ENCODE measurements at regions not wholly inside any gene's neighbourhood (a gene's known extent, or its start where the extent isn't known, plus 50 kb on each side); places are given as distances from the start of the nearest gene placed in this dataset.
A peak's percentile ranks its signal among the peaks of the same experiment; 100 is the strongest.

DNA sequence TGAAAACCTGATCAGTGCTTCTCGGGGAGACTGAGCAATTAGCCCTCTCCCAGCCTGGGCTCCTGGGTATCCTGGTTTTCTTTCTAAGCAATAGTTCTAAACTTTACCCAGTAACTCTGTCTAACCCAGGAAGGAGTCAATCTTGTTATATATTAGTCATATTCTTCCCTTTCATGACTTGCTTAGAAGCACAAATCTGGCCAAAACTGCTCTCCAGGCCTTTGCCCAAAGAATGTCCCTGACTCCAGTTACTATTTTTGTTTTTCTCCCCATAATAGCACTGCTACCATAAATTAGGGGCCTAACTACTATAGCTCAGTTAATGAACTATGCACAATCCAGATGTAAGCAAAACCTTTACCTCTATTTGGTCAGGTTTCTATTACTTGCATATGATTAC is 355.8 kb upstream of the HTR2A start:
- in situ Hi-C loops (cut with MboI; ENCODE audit: low sequenced_read_pairs): no loop called here
- ChIA-PET POLR2A (ENCODE audit: unreplicated experiment) (no interaction called here), CTCF (no interaction called here)
- no peak overlapping the region for H3K4ac ChIP-seq (ENCODE audit: low read depth, low read length)
- H3K9me3 ChIP-seq (ENCODE audit: control insufficient read depth, insufficient read depth, low read length): no peaks in the 10 kb centered on the region
- H2AK9ac ChIP-seq (replicated peaks; ENCODE audit: low read depth, low read length, poor library complexity): no peak overlapping the region
- no peak overlapping the region for H3K18ac ChIP-seq (ENCODE audit: low read depth, low read length)
- no peak overlapping the region for H4K91ac ChIP-seq (ENCODE audit: insufficient read depth, low read depth, low read length)
- H2BK5ac ChIP-seq (ENCODE audit: low read depth, low read length, poor library complexity, severe bottlenecking): no peak overlapping the region
- no peak overlapping the region for H3K56ac ChIP-seq (ENCODE audit: extremely low read depth, insufficient read depth, low read length)
- no CpG with 5 or more reads among the region's 1 CpG for WGBS, 2 experiments (ENCODE audit: extremely low coverage in 2 of 2, insufficient read length in 1 of 2)
- H3K4me2 ChIP-seq (ENCODE audit: low read depth, low read length): no peak overlapping the region
- no peak overlapping the region for H4K8ac ChIP-seq (ENCODE audit: low read depth in 2 of 2, low read length in 2 of 2)
- H3K9ac ChIP-seq (ENCODE audit: low read depth, low read length): no peak overlapping the region
- no peak for TF ChIP-seq NFE2L2 (IDR thresholded peaks at IDR 0.05; ENCODE audit: low read depth, low read length)
- TF ChIP-seq CEBPB (IDR thresholded peaks at IDR 0.05; ENCODE audit: low read depth, low read length): no peak
- TF ChIP-seq SMC3 (IDR thresholded peaks at IDR 0.05; ENCODE audit: low read depth, low read length): no peak
- no peak for TF ChIP-seq USF2 (IDR thresholded peaks at IDR 0.05; ENCODE audit: low read depth, low read length)
- TF ChIP-seq CHD1 (IDR thresholded peaks at IDR 0.05; ENCODE audit: low read depth, low read length): no peak
- TF ChIP-seq MAZ (IDR thresholded peaks at IDR 0.05; ENCODE audit: borderline replicate concordance, low read depth, low read length): no peak
- TF ChIP-seq RAD21 (IDR thresholded peaks at IDR 0.05; ENCODE audit: low read length): no peak
- no peak for TF ChIP-seq RFX5 (IDR thresholded peaks at IDR 0.05; ENCODE audit: low read depth, low read length)
- TF ChIP-seq CTCF (conservative IDR thresholded peaks at IDR 0.05; ENCODE audit: low read depth, low read length): no peak
- no peak for TF ChIP-seq MAFK (IDR thresholded peaks at IDR 0.05; ENCODE audit: low read depth, low read length)
- no peak for TF ChIP-seq FOS (IDR thresholded peaks at IDR 0.05; ENCODE audit: low read depth, low read length)
- no peak for TF ChIP-seq BHLHE40 (IDR thresholded peaks at IDR 0.05; ENCODE audit: low read depth, low read length)
- TF ChIP-seq, protein P1, sequence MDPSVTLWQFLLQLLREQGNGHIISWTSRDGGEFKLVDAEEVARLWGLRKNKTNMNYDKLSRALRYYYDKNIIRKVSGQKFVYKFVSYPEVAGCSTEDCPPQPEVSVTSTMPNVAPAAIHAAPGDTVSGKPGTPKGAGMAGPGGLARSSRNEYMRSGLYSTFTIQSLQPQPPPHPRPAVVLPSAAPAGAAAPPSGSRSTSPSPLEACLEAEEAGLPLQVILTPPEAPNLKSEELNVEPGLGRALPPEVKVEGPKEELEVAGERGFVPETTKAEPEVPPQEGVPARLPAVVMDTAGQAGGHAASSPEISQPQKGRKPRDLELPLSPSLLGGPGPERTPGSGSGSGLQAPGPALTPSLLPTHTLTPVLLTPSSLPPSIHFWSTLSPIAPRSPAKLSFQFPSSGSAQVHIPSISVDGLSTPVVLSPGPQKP (IDR thresholded peaks at IDR 0.05; ENCODE audit: borderline replicate concordance, low read depth, low read length): no peak
- no peak for TF ChIP-seq MXI1 (IDR thresholded peaks at IDR 0.05; ENCODE audit: borderline replicate concordance, low read depth, low read length)
- no peak for TF ChIP-seq RCOR1 (IDR thresholded peaks at IDR 0.05; ENCODE audit: insufficient replicate concordance, low read length)
- no TSS peak for BruUV-seq (replicated peaks)
- no peak overlapping the region for H2AK5ac ChIP-seq (ENCODE audit: low read depth, low read length)
- no peak overlapping the region for H3K14ac ChIP-seq (replicated peaks; ENCODE audit: low read depth, low read length)
- peaks cover 2% of the 10 kb centered on the region; the same call in 1 of the 2 replicates for H3K9me1 ChIP-seq (ENCODE audit: insufficient read depth, low read length)
- H3K27ac ChIP-seq (ENCODE audit: insufficient read depth, low read length): no peak overlapping the region
- H3K27me3 ChIP-seq (ENCODE audit: control insufficient read depth, insufficient read depth, low read length): no peaks in the 10 kb centered on the region
- intact Hi-C loops (cut with micrococcal nuclease): no loop called here
- no peak overlapping the region for H2BK120ac ChIP-seq (ENCODE audit: low read depth, low read length)
- ATAC-seq (ENCODE audit: low read depth): no peak
- H4K20me1 ChIP-seq (ENCODE audit: insufficient read depth, low read length): no peaks in the 10 kb centered on the region
- no peak overlapping the region for H2AFZ ChIP-seq (replicated peaks; ENCODE audit: low read length, poor library complexity)
- H2BK15ac ChIP-seq (ENCODE audit: low read depth, low read length): no peak overlapping the region
- no peak overlapping the region for H3K4me3 ChIP-seq (ENCODE audit: insufficient read depth, low read depth, low read length)
- no peaks in the 10 kb centered on the region for H3K79me1 ChIP-seq (ENCODE audit: low read depth in 1 of 2, low read length in 2 of 2)
- H3K36me3 ChIP-seq (ENCODE audit: control insufficient read depth, insufficient read depth, low read length): no peaks in the 10 kb centered on the region
- dilution Hi-C loops (cut with HindIII; ENCODE audit: low sequenced_read_pairs, unreplicated experiment): no loop called here
- no peaks in the 10 kb centered on the region for H3K4me1 ChIP-seq (ENCODE audit: control insufficient read depth, insufficient read depth, low read length)
- H4K5ac ChIP-seq (ENCODE audit: low read depth, low read length): no peak overlapping the region
- no peak overlapping the region for H2BK20ac ChIP-seq (ENCODE audit: low read depth, low read length)
- no peak overlapping the region for H3K23ac ChIP-seq (ENCODE audit: low read depth, low read length)
- peak; percentile 10 for DNase-seq
